LNCaP clone FGC (cell line): ENCODE measurements at regions not wholly inside any gene's neighbourhood (a gene's known extent, or its start where the extent isn't known, plus 50 kb on each side); places are given as distances from the start of the nearest gene placed in this dataset.
A peak's percentile ranks its signal among the peaks of the same experiment; 100 is the strongest.

ENCODE experiments used
- DNase-seq: peaks from one replicate; pipeline ENCODE4 v3.0.0-alpha.2; 2011; ENCODE audit warnings: low read depth
- H3K4me3 ChIP-seq: 2 replicates; pipeline ENCODE4 v1.5.1; 2011; ENCODE audit warnings: mild to moderate bottlenecking, low read depth, low read length, control low read depth
- TF ChIP-seq, protein P1 (sequence below): IDR thresholded peaks from 2 replicates; pipeline ENCODE4 v1.5.1; 2012; ENCODE audit warnings: mild to moderate bottlenecking; ENCODE audit not compliant: control insufficient read depth, insufficient read depth; ENCODE audit errors: extremely low read depth

DNA sequence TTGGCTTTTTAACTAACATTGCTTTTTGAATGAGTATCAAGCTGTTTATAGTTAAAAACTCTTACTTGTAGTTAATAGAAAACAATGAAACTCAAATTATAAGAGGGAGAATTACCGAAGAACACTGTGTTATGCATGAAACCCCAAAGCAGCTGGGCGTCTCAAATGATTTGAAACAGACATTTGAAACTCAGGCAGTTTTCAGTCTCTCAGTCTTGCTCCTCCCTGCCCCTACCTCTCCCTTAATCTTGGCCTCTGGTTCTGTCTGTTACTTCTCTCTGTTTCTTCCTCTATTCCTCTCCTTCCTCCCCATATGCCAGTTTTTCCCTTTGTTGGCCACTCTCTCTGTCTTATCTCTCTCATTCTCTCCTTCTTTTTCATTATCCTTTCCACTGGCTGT lies 118.3 kb upstream of the SYNPR start:
- TF ChIP-seq, protein P1, sequence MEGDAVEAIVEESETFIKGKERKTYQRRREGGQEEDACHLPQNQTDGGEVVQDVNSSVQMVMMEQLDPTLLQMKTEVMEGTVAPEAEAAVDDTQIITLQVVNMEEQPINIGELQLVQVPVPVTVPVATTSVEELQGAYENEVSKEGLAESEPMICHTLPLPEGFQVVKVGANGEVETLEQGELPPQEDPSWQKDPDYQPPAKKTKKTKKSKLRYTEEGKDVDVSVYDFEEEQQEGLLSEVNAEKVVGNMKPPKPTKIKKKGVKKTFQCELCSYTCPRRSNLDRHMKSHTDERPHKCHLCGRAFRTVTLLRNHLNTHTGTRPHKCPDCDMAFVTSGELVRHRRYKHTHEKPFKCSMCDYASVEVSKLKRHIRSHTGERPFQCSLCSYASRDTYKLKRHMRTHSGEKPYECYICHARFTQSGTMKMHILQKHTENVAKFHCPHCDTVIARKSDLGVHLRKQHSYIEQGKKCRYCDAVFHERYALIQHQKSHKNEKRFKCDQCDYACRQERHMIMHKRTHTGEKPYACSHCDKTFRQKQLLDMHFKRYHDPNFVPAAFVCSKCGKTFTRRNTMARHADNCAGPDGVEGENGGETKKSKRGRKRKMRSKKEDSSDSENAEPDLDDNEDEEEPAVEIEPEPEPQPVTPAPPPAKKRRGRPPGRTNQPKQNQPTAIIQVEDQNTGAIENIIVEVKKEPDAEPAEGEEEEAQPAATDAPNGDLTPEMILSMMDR, result no peak
- no peak for DNase-seq

DNA sequence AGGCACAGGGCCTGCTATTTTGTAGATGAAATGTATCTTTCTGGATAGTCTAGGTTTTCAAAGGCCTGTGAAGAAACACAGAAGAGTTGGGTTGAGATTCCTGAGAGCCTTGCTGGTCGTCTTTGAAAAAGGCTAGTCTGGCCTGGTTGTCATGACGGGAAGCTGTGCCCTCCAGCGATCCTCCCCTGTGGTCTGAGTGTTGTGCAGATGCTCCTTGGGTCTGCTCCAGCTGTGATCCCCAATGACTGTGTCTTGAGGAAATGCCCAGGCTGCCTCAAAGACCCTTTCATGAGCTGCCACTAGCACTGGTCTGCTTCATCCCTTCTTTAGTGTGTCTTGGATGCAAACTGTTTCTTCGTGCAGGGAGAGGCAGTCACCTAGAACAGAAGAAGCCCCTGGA lies 111.0 kb upstream of the SYNPR start:
- TF ChIP-seq, protein P1, result no peak
- no peak for DNase-seq
- H3K4me3 ChIP-seq, result no peak overlapping the region

More for the DNA sequence above, 118.3 kb upstream of the SYNPR start:
- no peak overlapping the region for H3K4me3 ChIP-seq

DNA sequence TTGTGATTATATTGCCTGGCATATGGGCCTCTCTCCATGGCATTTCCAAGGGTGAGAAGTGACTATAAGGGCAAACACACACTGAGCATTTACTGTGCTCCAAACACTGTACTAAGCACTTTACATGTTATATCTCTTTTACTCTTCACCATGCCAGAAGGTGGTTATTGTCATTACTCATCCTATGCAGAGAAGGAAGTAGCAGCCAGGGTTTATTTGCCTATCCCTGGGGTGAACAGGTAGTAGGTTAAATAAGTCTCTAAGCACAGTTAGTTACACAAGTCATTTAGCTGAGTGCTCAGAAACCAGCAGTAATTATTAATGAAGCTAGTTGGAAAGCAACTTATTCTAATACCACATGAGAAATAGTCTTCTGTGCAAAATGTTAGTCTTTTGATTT lies 109.9 kb upstream of the SYNPR start:
- DNase-seq, result no peak
- no peak overlapping the region for H3K4me3 ChIP-seq
- TF ChIP-seq, protein P1, result no peak

DNA sequence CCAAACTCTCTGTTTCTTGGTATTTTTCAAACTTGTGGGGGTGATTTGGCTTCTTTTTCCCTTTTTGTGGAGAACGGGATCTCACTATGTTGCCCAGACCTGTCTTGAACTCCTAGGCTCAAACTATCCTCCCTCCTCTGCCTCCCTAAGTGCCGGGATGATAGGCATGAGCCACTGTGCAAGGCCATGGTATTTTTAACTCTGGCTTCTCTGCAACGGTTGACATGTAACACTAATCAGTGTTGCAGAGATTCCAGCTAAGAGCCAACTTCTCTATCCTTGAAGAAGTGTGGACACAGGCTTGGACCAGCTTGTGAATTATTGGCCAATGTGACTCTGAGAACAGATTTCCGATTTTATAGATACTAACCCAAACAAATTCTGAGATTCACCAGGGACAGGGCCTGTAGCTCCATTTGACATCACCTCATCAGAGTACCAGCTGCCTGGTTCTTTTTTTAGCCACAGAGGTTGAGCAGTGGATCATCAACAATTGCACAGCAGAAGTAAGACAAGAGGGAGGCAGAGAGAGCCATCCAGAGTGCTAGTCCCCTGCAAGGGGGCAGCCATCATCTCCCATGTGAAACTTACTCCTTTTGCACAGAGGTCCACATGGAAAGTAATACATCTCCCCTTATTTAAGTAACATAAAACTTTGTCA lies 98.1 kb upstream of the SYNPR start:
- DNase-seq, result no peak
- TF ChIP-seq, protein P1, result no peak
- no peak overlapping the region for H3K4me3 ChIP-seq

DNA sequence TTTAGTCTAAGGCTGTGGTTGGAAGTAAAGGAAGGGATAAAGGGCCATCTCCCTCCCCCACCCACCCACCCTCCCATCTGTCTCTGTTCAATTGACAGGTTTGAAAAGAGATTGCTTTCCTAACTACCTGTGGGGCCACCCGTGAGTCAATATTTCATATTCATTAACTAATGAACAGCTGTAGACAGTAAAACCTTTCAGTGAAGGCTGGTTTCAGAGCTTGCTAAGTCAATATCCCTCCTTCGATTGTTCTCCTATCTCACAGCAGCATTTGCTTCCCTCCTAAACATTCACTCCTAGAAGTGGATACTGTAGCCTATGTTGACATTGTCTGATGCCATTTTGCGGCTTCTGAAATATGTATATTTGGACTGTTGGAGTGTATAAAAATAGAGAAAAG lies 85.9 kb upstream of the SYNPR start:
- DNase-seq, result no peak
- TF ChIP-seq, protein P1, result no peak
- no peak overlapping the region for H3K4me3 ChIP-seq

DNA sequence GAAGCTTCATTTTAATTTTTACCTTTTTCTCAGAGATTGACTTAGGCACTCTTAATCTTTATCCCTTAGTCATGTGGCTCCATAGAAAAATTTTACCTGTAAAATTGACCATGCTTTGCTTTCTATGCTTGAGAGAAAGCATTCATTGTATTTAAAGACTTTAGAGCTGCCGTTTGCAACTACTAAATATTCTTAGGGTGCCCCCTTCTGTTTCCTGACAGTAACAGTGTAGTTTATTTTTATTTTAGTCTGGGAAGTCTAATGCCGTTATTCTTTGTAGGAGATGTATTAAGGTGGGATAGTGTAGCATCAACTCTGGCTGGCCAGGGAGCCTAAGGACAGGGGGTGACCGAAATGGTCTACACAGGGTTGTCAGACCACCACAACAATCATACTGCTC lies 84.5 kb upstream of the SYNPR start:
- DNase-seq, result no peak
- TF ChIP-seq, protein P1, result peak; percentile 66
- no peak overlapping the region for H3K4me3 ChIP-seq

DNA sequence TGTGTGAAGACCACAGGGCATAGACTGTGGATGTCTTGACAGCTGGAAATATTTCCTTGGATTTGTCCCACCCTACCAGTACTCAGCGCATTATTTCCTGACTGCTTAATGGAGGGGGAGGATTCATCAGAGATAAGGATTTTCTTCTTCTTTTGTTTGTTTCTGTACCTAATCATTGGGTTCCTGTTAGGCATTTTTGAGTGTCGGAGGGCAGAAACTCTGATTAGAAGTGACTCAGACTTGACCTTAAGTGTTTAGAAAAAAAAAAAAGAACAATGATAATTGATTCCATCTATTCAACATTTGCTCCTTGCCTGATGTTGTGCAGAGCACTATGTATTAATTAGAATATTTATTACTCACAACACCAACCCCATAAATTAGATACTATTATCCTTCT lies 78.5 kb upstream of the SYNPR start:
- H3K4me3 ChIP-seq, result no peak overlapping the region
- DNase-seq, result no peak
- TF ChIP-seq, protein P1, result no peak
